Ascending aorta (tissue), 2 donors: ENCODE measurements at regions not wholly inside any gene's neighbourhood (a gene's known extent, or its start where the extent isn't known, plus 50 kb on each side); places are given as distances from the start of the nearest gene placed in this dataset.

Source experiments
- DNase-seq, 2 donors: peaks; one replicate each; pipeline ENCODE4 v3.0.0-alpha.2; 2019; ENCODE audit warnings: low spot score in 2 of 2
- H3K27ac ChIP-seq, 2 donors: fragments of 200-600 bp; sonication (generic); one replicate each; pipeline ENCODE4 v1.5.1; 2016 to 2017; ENCODE audit warnings: mild to moderate bottlenecking in 1 of 2
- H3K27me3 ChIP-seq: fragments of 200-600 bp; sonication (generic); one replicate; pipeline ENCODE4 v1.5.1; 2017
- H3K36me3 ChIP-seq, 2 donors: fragments of 200-600 bp; sonication (generic); one replicate each; pipeline ENCODE4 v1.5.1; 2016
- H3K4me1 ChIP-seq, 2 donors: fragments of 200-600 bp; sonication (generic); one replicate each; pipeline ENCODE4 v1.5.1; 2016 to 2017; ENCODE audit warnings: mild to moderate bottlenecking in 1 of 2
- H3K4me3 ChIP-seq, 2 donors: fragments of 200-600 bp; sonication (generic); one replicate each; pipeline ENCODE4 v1.5.1; 2016 to 2017; ENCODE audit warnings: mild to moderate bottlenecking in 1 of 2
- H3K9me3 ChIP-seq, 2 donors: fragments of 200-600 bp; sonication (generic); one replicate each; pipeline ENCODE4 v1.5.1; 2016
- intact Hi-C: fragments of 100-400 bp; cut with DNase I; formaldehyde crosslinking; loops from one replicate; pipeline ENCODE4 v1.15.1; 2023
- TF ChIP-seq, protein P1 (sequence below), 3 experiments: fragments of 200-600 bp in 2 of 3; fragments of 450-650 bp in 1 of 3; sonication (generic) in 2 of 3; IDR thresholded peaks; one replicate each; pipeline ENCODE4 v1.5.1; 2016 to 2019; ENCODE audit warnings: antibody characterized with exemption in 3 of 3, mild to moderate bottlenecking in 1 of 3, moderate library complexity in 1 of 3

DNA sequence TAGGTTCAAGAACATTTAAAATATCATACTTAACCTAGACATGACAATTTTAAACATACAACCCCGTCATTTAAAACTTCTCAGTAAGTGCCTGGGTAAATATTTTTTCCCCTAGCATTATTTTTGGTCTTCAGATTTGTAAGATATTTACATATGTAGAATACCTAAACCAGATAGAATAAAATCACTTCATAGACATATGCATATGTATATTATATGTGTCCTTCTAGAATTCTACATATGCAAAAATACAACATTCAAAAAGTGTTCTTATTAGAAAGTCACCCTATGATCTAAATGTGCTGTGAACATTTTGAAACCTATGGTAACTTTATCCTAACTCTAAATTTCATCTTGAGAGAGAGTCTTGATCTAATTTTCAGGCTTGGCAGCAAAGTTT is 1467.0 kb upstream of the B3GALT2 start:
- Histone ChIP-seq H3K27ac (no peak overlapping the region), H3K9me3 (no peaks in the 10 kb centered on the region), H3K4me1 (no peaks in the 10 kb centered on the region), H3K4me3 (no peak overlapping the region), H3K36me3 (no peaks in the 10 kb centered on the region), H3K27me3 (no peaks in the 10 kb centered on the region)
- TF ChIP-seq, protein P1, sequence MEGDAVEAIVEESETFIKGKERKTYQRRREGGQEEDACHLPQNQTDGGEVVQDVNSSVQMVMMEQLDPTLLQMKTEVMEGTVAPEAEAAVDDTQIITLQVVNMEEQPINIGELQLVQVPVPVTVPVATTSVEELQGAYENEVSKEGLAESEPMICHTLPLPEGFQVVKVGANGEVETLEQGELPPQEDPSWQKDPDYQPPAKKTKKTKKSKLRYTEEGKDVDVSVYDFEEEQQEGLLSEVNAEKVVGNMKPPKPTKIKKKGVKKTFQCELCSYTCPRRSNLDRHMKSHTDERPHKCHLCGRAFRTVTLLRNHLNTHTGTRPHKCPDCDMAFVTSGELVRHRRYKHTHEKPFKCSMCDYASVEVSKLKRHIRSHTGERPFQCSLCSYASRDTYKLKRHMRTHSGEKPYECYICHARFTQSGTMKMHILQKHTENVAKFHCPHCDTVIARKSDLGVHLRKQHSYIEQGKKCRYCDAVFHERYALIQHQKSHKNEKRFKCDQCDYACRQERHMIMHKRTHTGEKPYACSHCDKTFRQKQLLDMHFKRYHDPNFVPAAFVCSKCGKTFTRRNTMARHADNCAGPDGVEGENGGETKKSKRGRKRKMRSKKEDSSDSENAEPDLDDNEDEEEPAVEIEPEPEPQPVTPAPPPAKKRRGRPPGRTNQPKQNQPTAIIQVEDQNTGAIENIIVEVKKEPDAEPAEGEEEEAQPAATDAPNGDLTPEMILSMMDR (IDR thresholded peaks at IDR 0.05) = no peak
- no peak for DNase-seq
- intact Hi-C loops = no loop called here

DNA sequence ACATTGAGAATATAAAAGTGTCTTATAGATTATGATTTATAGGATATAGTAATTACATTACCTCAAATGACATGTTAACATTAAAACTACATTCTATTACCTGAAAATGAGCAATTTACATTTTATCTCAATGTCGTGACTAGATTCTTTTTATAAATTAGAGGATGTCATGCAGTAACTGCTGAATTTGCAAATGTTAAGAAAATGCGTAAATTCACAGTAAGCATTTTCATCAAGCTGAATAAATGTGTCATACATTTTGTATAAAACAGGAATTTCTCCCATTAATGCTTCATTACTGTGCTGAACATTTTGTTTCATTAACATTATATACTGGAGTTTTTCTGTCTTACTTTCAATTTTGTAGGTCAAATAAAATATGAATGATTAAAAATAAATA is 1460.7 kb upstream of the B3GALT2 start:
- DNase-seq = no peak
- no peak overlapping the region for H3K4me3 ChIP-seq
- no peaks in the 10 kb centered on the region for H3K4me1 ChIP-seq
- TF ChIP-seq, protein P1 (IDR thresholded peaks at IDR 0.05) = no peak
- intact Hi-C loops = no loop called here
- H3K9me3 ChIP-seq = no peaks in the 10 kb centered on the region
- H3K27ac ChIP-seq = no peak overlapping the region
- H3K36me3 ChIP-seq = no peaks in the 10 kb centered on the region
- H3K27me3 ChIP-seq = no peaks in the 10 kb centered on the region

DNA sequence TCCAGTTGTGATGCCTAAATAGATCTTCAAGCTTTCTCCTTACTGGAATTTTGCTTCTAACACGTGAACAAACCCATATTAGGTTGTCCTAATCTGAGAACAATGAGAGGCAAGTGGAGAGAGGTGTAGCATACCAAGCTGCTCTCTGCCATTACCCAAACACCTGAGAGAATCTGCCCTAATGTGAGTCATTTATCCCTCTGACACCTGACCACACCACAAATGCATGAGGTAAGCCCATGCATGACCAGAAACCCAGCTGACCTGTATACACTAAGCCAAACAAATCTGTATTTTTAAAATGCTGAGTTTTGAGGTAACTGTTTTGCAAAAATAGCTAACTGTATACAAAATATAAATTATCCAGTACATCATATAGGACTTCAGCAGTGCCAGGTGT is 1458.1 kb upstream of the B3GALT2 start:
- Histone ChIP-seq H3K4me1 (no peaks in the 10 kb centered on the region), H3K27me3 (no peaks in the 10 kb centered on the region), H3K27ac (no peak overlapping the region), H3K36me3 (no peaks in the 10 kb centered on the region), H3K4me3 (no peak overlapping the region), H3K9me3 (no peaks in the 10 kb centered on the region)
- TF ChIP-seq, protein P1 (IDR thresholded peaks at IDR 0.05) = no peak
- no peak for DNase-seq
- intact Hi-C loops = no loop called here

DNA sequence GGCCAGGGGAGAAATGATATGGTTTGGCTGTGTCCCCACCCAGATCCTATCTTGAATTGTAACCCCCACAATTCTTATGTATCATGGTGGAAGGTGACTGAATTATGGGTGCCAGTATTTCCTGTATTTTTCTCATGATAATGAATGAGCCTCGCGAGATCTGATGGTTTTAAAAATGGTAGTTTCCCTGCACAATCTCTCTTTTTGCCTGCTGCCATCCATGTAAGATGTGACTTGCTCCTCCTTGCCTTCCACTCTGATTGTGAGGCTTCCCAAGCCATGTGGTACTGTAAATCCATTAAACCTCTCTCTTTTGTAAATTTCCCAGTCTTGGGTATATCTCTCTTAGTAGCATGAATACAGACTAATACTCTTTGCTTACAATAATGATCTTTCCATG is 1453.9 kb upstream of the B3GALT2 start:
- H3K4me3 ChIP-seq = no peak overlapping the region
- intact Hi-C loops = no loop called here
- TF ChIP-seq, protein P1 (IDR thresholded peaks at IDR 0.05) = no peak

DNA sequence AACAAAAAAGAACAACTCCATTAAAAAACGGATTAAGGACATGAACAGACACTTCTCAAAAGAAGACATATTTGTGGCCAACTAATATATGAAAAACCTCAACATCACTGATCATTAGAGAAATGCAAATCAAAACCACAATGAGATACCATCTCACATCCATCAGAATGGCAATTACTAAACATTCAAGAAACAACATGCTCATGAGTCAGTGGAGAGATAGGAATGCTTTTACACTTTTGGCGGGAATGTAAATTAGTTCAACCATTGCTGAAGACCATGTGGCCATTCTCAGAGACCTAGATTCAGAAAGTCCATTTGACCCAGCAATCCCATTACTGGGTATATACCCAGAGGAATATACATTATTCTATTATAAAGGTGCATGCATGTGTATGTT is 1442.6 kb upstream of the B3GALT2 start:
- intact Hi-C loops = no loop called here
- H3K4me3 ChIP-seq = no peak overlapping the region

More for the DNA sequence above, 1453.9 kb upstream of the B3GALT2 start:
- no peak overlapping the region for H3K27ac ChIP-seq
- H3K4me1 ChIP-seq = no peaks in the 10 kb centered on the region
- H3K27me3 ChIP-seq = no peaks in the 10 kb centered on the region
- no peak for DNase-seq
- H3K9me3 ChIP-seq = no peaks in the 10 kb centered on the region
- no peaks in the 10 kb centered on the region for H3K36me3 ChIP-seq

More for the DNA sequence above, 1442.6 kb upstream of the B3GALT2 start:
- TF ChIP-seq, protein P1 (IDR thresholded peaks at IDR 0.05) = no peak
- no peaks in the 10 kb centered on the region for H3K9me3 ChIP-seq
- no peaks in the 10 kb centered on the region for H3K36me3 ChIP-seq
- DNase-seq = no peak
- no peak overlapping the region for H3K27ac ChIP-seq
- H3K27me3 ChIP-seq = no peaks in the 10 kb centered on the region
- no peaks in the 10 kb centered on the region for H3K4me1 ChIP-seq
